ENCODE measurements at regions not wholly inside any gene's neighbourhood (a gene's known extent, or its start where the extent isn't known, plus 50 kb on each side); places are given as distances from the start of the nearest gene placed in this dataset.

GRCh38 chr10:36119455-36119854 is 477.4 kb upstream of the FZD8 start:
- no peaks in the 10 kb centered on the region for H3K9me3 ChIP-seq (ENCODE audit: control insufficient read depth, insufficient read depth, low read length)
- no peak overlapping the region for H3K9ac ChIP-seq (ENCODE audit: low read depth, low read length)
- no peaks in the 10 kb centered on the region for H3K4me1 ChIP-seq (ENCODE audit: insufficient read depth, low read length)
- no peaks in the 10 kb centered on the region for H3K36me3 ChIP-seq (ENCODE audit: insufficient read depth, low read length)

GRCh38 chr10:36118314-36118713 is 476.2 kb upstream of the FZD8 start:
- H3K4me1 ChIP-seq (ENCODE audit: insufficient read depth, low read length): no peaks in the 10 kb centered on the region
- H3K9me3 ChIP-seq (ENCODE audit: control insufficient read depth, insufficient read depth, low read length): no peaks in the 10 kb centered on the region
- no peak overlapping the region for H3K9ac ChIP-seq (ENCODE audit: low read depth, low read length)
- H3K36me3 ChIP-seq (ENCODE audit: insufficient read depth, low read length): no peaks in the 10 kb centered on the region

DNA sequence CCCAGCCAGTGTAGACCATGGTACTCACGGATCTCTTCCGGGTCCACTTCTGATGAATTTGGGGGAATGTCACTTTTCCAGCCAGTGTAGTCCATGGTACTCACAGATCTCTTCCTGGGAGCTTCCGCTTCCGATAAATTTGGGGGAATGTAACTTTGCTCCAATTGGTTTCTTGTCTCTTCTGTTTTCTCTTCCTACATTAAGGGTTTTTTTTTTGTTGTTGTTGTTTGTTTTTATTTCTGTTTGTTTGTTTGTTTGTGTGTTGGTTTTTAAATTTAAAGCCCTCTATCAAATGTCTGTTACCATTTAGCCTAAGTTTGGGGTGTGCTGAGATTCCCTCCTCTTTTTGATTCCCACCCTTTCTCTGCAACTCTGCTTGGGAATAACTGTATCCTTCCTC is 475.8 kb upstream of the FZD8 start:
- H3K9ac ChIP-seq (ENCODE audit: low read depth, low read length): no peak overlapping the region
- no peaks in the 10 kb centered on the region for H3K9me3 ChIP-seq (ENCODE audit: control insufficient read depth, insufficient read depth, low read length)
- H3K36me3 ChIP-seq (ENCODE audit: insufficient read depth, low read length): no peaks in the 10 kb centered on the region
- no peaks in the 10 kb centered on the region for H3K4me1 ChIP-seq (ENCODE audit: insufficient read depth, low read length)

GRCh38 chr10:36117231-36117630 is 475.1 kb upstream of the FZD8 start:
- no peaks in the 10 kb centered on the region for H3K9me3 ChIP-seq (ENCODE audit: control insufficient read depth, insufficient read depth, low read length)
- H3K9ac ChIP-seq (ENCODE audit: low read depth, low read length): no peak overlapping the region
- no peaks in the 10 kb centered on the region for H3K36me3 ChIP-seq (ENCODE audit: insufficient read depth, low read length)
- H3K4me1 ChIP-seq (ENCODE audit: insufficient read depth, low read length): no peaks in the 10 kb centered on the region

DNA sequence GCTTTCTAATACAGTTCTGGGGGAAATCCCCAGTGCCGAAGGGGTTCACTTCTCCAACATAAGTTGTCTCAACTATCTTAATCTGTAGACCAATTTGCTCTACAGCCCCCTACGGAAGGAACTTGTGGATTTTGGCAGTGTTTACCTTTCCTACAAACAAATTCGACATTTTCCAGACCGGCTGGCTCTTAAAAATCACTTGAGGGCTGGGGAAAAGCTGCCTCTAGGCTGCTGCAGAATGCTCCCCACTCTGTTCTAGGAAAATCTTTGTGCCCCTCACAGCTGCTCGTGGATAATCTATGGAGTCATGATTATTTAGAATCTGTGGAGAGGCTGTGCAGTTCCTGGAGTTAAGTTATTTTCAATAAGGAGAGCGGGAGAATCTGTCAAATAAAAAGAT is 474.6 kb upstream of the FZD8 start:
- H3K36me3 ChIP-seq (ENCODE audit: insufficient read depth, low read length): no peaks in the 10 kb centered on the region
- no peaks in the 10 kb centered on the region for H3K4me1 ChIP-seq (ENCODE audit: insufficient read depth, low read length)
- H3K9ac ChIP-seq (ENCODE audit: low read depth, low read length): no peak overlapping the region
- H3K9me3 ChIP-seq (ENCODE audit: control insufficient read depth, insufficient read depth, low read length): no peaks in the 10 kb centered on the region

GRCh38 chr10:36116040-36116439 is 473.9 kb upstream of the FZD8 start:
- Histone ChIP-seq H3K9me3 (ENCODE audit: control insufficient read depth, insufficient read depth, low read length) (no peaks in the 10 kb centered on the region), H3K4me1 (ENCODE audit: insufficient read depth, low read length) (no peaks in the 10 kb centered on the region), H3K9ac (ENCODE audit: low read depth, low read length) (no peak overlapping the region), H3K36me3 (ENCODE audit: insufficient read depth, low read length) (no peaks in the 10 kb centered on the region)

DNA sequence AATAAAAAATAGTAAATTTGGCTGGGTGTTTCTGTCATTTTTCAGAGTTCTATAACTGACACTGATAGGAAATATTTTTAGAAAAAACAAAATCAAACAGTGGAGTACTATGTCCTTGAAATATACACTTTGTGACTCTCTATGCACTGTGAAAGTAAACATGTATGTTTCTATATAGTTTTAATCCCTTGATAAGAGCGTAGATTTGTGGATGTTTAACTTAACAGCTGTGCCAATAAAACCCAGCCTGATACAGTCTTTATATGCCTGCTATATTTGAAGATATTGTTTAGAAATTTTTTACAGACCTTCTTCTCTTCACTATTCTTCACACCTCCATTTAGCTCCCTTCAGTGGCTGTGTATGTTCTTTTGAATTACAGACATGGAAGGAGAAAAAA is 473.3 kb upstream of the FZD8 start:
- H3K4me1 ChIP-seq (ENCODE audit: insufficient read depth, low read length): no peaks in the 10 kb centered on the region
- H3K36me3 ChIP-seq (ENCODE audit: insufficient read depth, low read length): no peaks in the 10 kb centered on the region
- no peaks in the 10 kb centered on the region for H3K9me3 ChIP-seq (ENCODE audit: control insufficient read depth, insufficient read depth, low read length)
- no peak overlapping the region for H3K9ac ChIP-seq (ENCODE audit: low read depth, low read length)

DNA sequence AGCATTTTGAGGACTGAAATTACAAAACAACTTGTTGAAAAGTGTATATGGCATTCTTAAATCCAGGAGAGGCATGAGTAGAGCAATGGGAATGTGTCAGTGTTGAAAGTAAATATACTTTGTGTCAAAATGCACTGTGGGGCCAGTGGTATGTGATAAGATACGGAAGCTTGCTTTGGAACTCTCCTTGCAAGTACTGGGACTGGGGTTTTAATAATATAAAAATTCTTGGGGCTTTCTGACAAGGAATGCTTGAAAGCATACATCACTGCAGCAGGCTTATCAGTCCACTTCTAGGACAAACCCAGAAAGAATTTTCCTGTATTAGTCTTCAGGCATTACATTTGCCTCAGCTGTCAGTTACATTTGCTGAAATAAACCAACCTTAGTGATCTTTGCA is 472.8 kb upstream of the FZD8 start:
- H3K9me3 ChIP-seq (ENCODE audit: control insufficient read depth, insufficient read depth, low read length): no peaks in the 10 kb centered on the region
- H3K4me1 ChIP-seq (ENCODE audit: insufficient read depth, low read length): no peaks in the 10 kb centered on the region
- H3K36me3 ChIP-seq (ENCODE audit: insufficient read depth, low read length): no peaks in the 10 kb centered on the region
- no peak overlapping the region for H3K9ac ChIP-seq (ENCODE audit: low read depth, low read length)

GRCh38 chr10:36114141-36114540 is 472.0 kb upstream of the FZD8 start:
- Histone ChIP-seq H3K4me1 (ENCODE audit: insufficient read depth, low read length) (no peaks in the 10 kb centered on the region), H3K9ac (ENCODE audit: low read depth, low read length) (no peak overlapping the region), H3K9me3 (ENCODE audit: control insufficient read depth, insufficient read depth, low read length) (no peaks in the 10 kb centered on the region), H3K36me3 (ENCODE audit: insufficient read depth, low read length) (no peaks in the 10 kb centered on the region)

DNA sequence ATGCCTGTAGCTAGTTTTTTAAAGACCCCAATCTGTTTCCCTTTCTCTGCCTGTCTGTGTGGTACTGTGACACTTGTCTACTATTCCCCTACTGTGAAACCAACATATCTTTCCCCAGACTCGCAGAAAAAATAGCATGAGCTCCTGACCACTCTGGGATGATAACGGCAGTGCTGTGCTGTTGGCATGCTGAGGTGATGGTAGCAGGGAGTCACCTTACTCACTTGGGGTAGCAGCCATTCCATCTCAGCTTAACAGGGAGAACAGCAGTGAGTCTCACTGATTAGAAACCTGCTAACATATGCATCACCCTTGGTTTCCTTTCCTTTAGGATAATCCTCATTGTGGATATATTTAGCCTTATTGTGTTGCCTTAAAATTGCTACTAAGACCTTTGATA is 469.6 kb upstream of the FZD8 start:
- Histone ChIP-seq H3K4me1 (ENCODE audit: insufficient read depth, low read length) (no peaks in the 10 kb centered on the region), H3K36me3 (ENCODE audit: insufficient read depth, low read length) (no peaks in the 10 kb centered on the region), H3K9me3 (ENCODE audit: control insufficient read depth, insufficient read depth, low read length) (no peaks in the 10 kb centered on the region), H3K9ac (ENCODE audit: low read depth, low read length) (no peak overlapping the region)

GRCh38 chr10:36110097-36110496 is 468.0 kb upstream of the FZD8 start:
- Histone ChIP-seq H3K36me3 (ENCODE audit: insufficient read depth, low read length) (no peaks in the 10 kb centered on the region), H3K9ac (ENCODE audit: low read depth, low read length) (no peak overlapping the region), H3K4me1 (ENCODE audit: insufficient read depth, low read length) (no peaks in the 10 kb centered on the region), H3K9me3 (ENCODE audit: control insufficient read depth, insufficient read depth, low read length) (no peaks in the 10 kb centered on the region)

DNA sequence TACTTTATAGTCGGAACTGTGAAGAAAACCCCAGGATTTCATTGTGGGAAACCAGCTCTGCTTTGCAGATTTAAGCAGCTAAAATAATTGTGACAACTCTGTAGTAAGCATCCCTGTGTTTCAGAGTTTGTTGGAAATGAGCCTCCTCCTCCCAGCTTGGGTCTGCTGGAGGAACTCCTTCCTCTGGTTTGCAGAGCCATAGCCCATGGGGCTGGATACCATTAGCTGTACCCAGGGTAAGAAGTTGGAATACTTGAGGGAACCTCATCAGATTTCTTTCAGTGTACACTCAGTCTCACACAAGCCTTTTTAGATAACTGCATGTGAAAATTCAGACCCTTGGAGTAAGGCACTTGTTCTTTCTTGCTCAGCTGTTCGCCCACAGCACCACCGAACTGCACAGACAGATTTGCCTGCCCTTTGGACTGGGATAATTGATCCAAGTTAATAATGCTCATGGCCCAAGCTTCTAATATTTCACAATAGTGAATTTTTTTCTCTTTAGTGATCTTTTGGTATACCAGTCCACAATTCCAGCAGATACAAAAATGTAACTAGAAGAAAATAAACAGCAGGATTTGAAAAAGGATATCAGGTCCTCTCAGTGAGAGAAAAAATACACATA is 467.4 kb upstream of the FZD8 start:
- H3K36me3 ChIP-seq (ENCODE audit: insufficient read depth, low read length): no peaks in the 10 kb centered on the region
- no peak overlapping the region for H3K9ac ChIP-seq (ENCODE audit: low read depth, low read length)
- no peaks in the 10 kb centered on the region for H3K4me1 ChIP-seq (ENCODE audit: insufficient read depth, low read length)
- H3K9me3 ChIP-seq (ENCODE audit: control insufficient read depth, insufficient read depth, low read length): no peaks in the 10 kb centered on the region

- H3K9ac ChIP-seq (ENCODE audit: low read depth, low read length): no peak overlapping the region
- no peaks in the 10 kb centered on the region for H3K36me3 ChIP-seq (ENCODE audit: insufficient read depth, low read length)
- no peaks in the 10 kb centered on the region for H3K4me1 ChIP-seq (ENCODE audit: insufficient read depth, low read length)
- H3K9me3 ChIP-seq (ENCODE audit: control insufficient read depth, insufficient read depth, low read length): no peaks in the 10 kb centered on the region
These were observed 455.6 kb upstream of the FZD8 start for GRCh38 chr10:36097696-36098095.

DNA sequence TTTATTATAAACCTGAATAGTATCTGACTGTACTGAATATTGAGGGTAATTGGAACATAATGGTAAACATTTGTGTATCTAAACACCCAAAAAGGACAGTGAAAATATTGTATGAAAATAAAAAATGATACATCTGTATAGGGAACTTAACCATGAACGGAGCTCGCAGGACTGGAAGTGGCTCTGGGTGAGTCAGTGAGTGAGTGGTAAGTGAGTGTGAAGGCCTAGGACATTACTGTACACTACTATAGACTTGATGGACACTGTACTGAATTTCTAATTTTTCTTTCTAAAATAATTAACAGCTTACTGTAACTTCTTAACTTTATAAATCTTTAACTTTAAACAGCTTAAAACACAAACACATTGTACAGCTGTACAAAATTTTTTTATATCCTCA is 454.5 kb upstream of the FZD8 start:
- H3K9me3 ChIP-seq (ENCODE audit: control insufficient read depth, insufficient read depth, low read length): no peaks in the 10 kb centered on the region
- H3K9ac ChIP-seq (ENCODE audit: low read depth, low read length): no peak overlapping the region

GRCh38 chr10:36094096-36094495 is 452.0 kb upstream of the FZD8 start:
- Histone ChIP-seq H3K4me1 (ENCODE audit: insufficient read depth, low read length) (no peaks in the 10 kb centered on the region), H3K9me3 (ENCODE audit: control insufficient read depth, insufficient read depth, low read length) (no peaks in the 10 kb centered on the region), H3K36me3 (ENCODE audit: insufficient read depth, low read length) (no peaks in the 10 kb centered on the region), H3K9ac (ENCODE audit: low read depth, low read length) (no peak overlapping the region)

More for the DNA sequence above, 454.5 kb upstream of the FZD8 start:
- Histone ChIP-seq H3K4me1 (ENCODE audit: insufficient read depth, low read length) (no peaks in the 10 kb centered on the region), H3K36me3 (ENCODE audit: insufficient read depth, low read length) (no peaks in the 10 kb centered on the region)

- H3K4me1 ChIP-seq (ENCODE audit: insufficient read depth, low read length): no peaks in the 10 kb centered on the region
- H3K9ac ChIP-seq (ENCODE audit: low read depth, low read length): no peak overlapping the region
- H3K9me3 ChIP-seq (ENCODE audit: control insufficient read depth, insufficient read depth, low read length): no peaks in the 10 kb centered on the region
- H3K36me3 ChIP-seq (ENCODE audit: insufficient read depth, low read length): no peaks in the 10 kb centered on the region
These were observed 450.0 kb upstream of the FZD8 start for GRCh38 chr10:36092116-36092515.
